K562 (cell line): ENCODE measurements at regions not wholly inside any gene's neighbourhood (a gene's known extent, or its start where the extent isn't known, plus 50 kb on each side); places are given as distances from the start of the nearest gene placed in this dataset.
"Not testable (repeated sequence)": the region's sequence is repeated elsewhere in the genome, so short reads cannot be mapped to it uniquely, and the experiment has no call there.

Experiments used
- ATAC-seq: fragments of 200-7000 bp; cut with Tn5 transposase; 3 replicates; pipeline ENCODE4 v1.9.1; 2020; ENCODE audit warnings: moderate library complexity
- BruUV-seq: library from RNA; stranded (reverse); fragments of 400-500 nt; replicated peaks from 2 replicates; lab custom pipeline; 2021; lab: Mats Ljungman, UMichigan
- CTCF ChIA-PET: fragments of 300-600 bp; formaldehyde crosslinking; extraction: SDS; loops from one replicate; lab custom pipeline; 2021; ENCODE audit warnings: low intra/inter-chr PET ratio; lab: Yijun Ruan, JAX
- POLR2A ChIA-PET: fragments of 300-600, 350-650 bp; sonication (Branson Sonifier 250); formaldehyde crosslinking; extraction: SDS; loops from one replicate; lab custom pipeline; 2021; ENCODE audit warnings: antibody characterized with exemption, inconsistent platforms; lab: Yijun Ruan, JAX
- DNase-seq, 4 experiments: peaks; one replicate each; pipeline versions ENCODE4 v3.0.0 to v3.0.0-alpha.2; 2011 to 2018; ENCODE audit warnings: low spot score in 3 of 4, mixed read lengths in 3 of 4; ENCODE audit errors: extremely low read depth in 1 of 4
- FAIRE-seq: peaks from 2 replicates; lab custom pipeline; 2011; peaks lifted over from hg19 to GRCh38; lab: Jason Lieb, UNC
- H2AFZ ChIP-seq: 2 replicates; pipeline ENCODE4 v1.6.0; 2011; ENCODE audit warnings: low read depth, low read length, control low read depth, inconsistent platforms
- H3K27ac ChIP-seq: fragments of 200-600 bp; 3 replicates; pipeline ENCODE4 v1.8.0; 2011; ENCODE audit warnings: low read depth, mild to moderate bottlenecking, control low read depth, inconsistent platforms, low read length, moderate library complexity, mixed read lengths; ENCODE audit errors: extremely low read depth
- H3K27me3 ChIP-seq, 2 experiments: fragments of 300-600 bp in 1 of 2; 2 replicates in 1 of 2; 3 replicates in 1 of 2; pipeline versions ENCODE4 v1.6.0 to v1.8.0; 2011; ENCODE audit warnings: inconsistent platforms in 2 of 2, low read length in 2 of 2, mild to moderate bottlenecking in 1 of 2, mixed read lengths in 1 of 2, moderate library complexity in 1 of 2; ENCODE audit not compliant: control insufficient read depth in 2 of 2, insufficient read depth in 2 of 2
- H3K36me3 ChIP-seq: fragments of 300-600 bp; 3 replicates; pipeline ENCODE4 v1.8.0; 2011; ENCODE audit warnings: mild to moderate bottlenecking, low read length, inconsistent platforms; ENCODE audit not compliant: control insufficient read depth, insufficient read depth
- H3K4me1 ChIP-seq, 2 experiments: fragments of 200-600 bp in 1 of 2; replicated peaks in 1 of 2; 2 replicates in 1 of 2; 3 replicates in 1 of 2; pipeline versions ENCODE4 v1.5.1 to v1.8.0; 2011; ENCODE audit warnings: inconsistent platforms in 2 of 2, low read length in 2 of 2, mild to moderate bottlenecking in 1 of 2, mixed read lengths in 1 of 2, moderate library complexity in 1 of 2; ENCODE audit not compliant: control insufficient read depth in 2 of 2, insufficient read depth in 2 of 2
- H3K4me2 ChIP-seq: 2 replicates; pipeline ENCODE4 v1.6.1; 2011; ENCODE audit warnings: low read length, control low read depth, inconsistent platforms, mixed read lengths; ENCODE audit not compliant: insufficient read depth
- H3K4me3 ChIP-seq: fragments of 200-600 bp; sonication (generic), shearing (Covaris generic); 2 replicates; pipeline ENCODE4 v1.5.1; 2016; ENCODE audit warnings: control low read depth, inconsistent platforms
- H3K79me2 ChIP-seq: fragments of 200-600 bp; 3 replicates; pipeline ENCODE4 v1.8.0; 2011; ENCODE audit warnings: low read length, inconsistent platforms; ENCODE audit not compliant: control insufficient read depth, insufficient read depth
- H3K9ac ChIP-seq, 2 experiments: 2 replicates each; pipeline versions ENCODE4 v1.6.0 to v1.6.1; 2011; ENCODE audit warnings: low read depth in 2 of 2, low read length in 2 of 2, control low read depth in 1 of 2, inconsistent platforms in 1 of 2, mild to moderate bottlenecking in 1 of 2, mixed read lengths in 1 of 2; ENCODE audit not compliant: insufficient read depth in 1 of 2
- H3K9me1 ChIP-seq: one replicate; pipeline ENCODE4 v1.6.0; 2011; ENCODE audit warnings: inconsistent platforms, mild to moderate bottlenecking, low read length, moderate library complexity; ENCODE audit not compliant: control insufficient read depth, insufficient read depth
- H3K9me3 ChIP-seq: replicated peaks from 2 replicates; pipeline ENCODE4 v1.5.1; 2011; ENCODE audit warnings: low read depth, low read length, inconsistent platforms; ENCODE audit not compliant: control insufficient read depth, insufficient read depth
- H4K20me1 ChIP-seq: replicated peaks from 2 replicates; pipeline ENCODE4 v1.6.1; 2011; ENCODE audit warnings: low read length, inconsistent platforms, mixed read lengths; ENCODE audit not compliant: control insufficient read depth, insufficient read depth
- L3MBTL2 ChIP-seq: fragments of 450-650 bp; IDR thresholded peaks from 2 replicates; pipeline ENCODE4 v1.6.1; 2016; ENCODE audit warnings: mild to moderate bottlenecking, moderate library complexity
- WGBS: fragments of 100-300 bp; shearing (Covaris generic); methylation state at CpG from one replicate; pipeline ENCODE4 v1.1.6; 2016; ENCODE audit warnings: low coverage, mixed read lengths; ENCODE audit not compliant: insufficient coverage; ENCODE audit errors: missing lambda C conversion rate; 5-methylcytosine and 5-hydroxymethylcytosine counted together
- in situ Hi-C: fragments of 300-500 bp; cut with MboI; formaldehyde crosslinking; loops from 4 replicates; pipeline ENCODE4 v1.15.0; 2018; ENCODE audit warnings: inconsistent platforms, mixed read lengths
- intact Hi-C: fragments of 100-400 bp; cut with micrococcal nuclease; formaldehyde crosslinking; loops from 2 replicates; pipeline ENCODE4 v1.14.2; 2022

GRCh38 chrX:95165-95564 lies 186.0 kb upstream of the PLCXD1 start:
- H3K4me3 ChIP-seq, H3K36me3 ChIP-seq, POLR2A ChIA-PET, H3K79me2 ChIP-seq: not testable (repeated sequence)
- peak; percentile 62 for ATAC-seq
- TF ChIP-seq L3MBTL2: peak; percentile 12; the same call in 1 of the 2 replicates
- TF ChIP-seq, all 486 proteins: peak for 1; not testable (repeated sequence) for 485
- WGBS: 57% methylated on average over 5 of the region's 9 CpGs
- CTCF ChIA-PET, H3K4me1 ChIP-seq, in situ Hi-C loops, intact Hi-C loops, H4K20me1 ChIP-seq, H3K9me3 ChIP-seq, H3K27ac ChIP-seq, H3K9me1 ChIP-seq, H3K27me3 ChIP-seq, H3K4me2 ChIP-seq, DNase-seq, BruUV-seq, H3K9ac ChIP-seq, FAIRE-seq: not testable (repeated sequence)
- H2AFZ ChIP-seq: 0 out of 2 replicates have a peak overlapping the region, but pooled peaks have one; percentile 63
